ENCODE measurements at regions not wholly inside any gene's neighbourhood (a gene's known extent, or its start where the extent isn't known, plus 50 kb on each side); places are given as distances from the start of the nearest gene placed in this dataset.

GRCh38 chr2:222806526-222807137, 54.2 kb upstream of the ACSL3 start:
- intact Hi-C loops (cut with DNase I) = no loop called here
- ATAC-seq (peak in 2 of 4 donors; percentile 19 to 59), DNase-seq (no peak)
- Histone ChIP-seq H3K36me3 (no peaks in the 10 kb centered on the region), H3K9me3 (no peaks in the 10 kb centered on the region), H3K27ac (no peak overlapping the region), H3K27me3 (no peaks in the 10 kb centered on the region), H3K4me1 (no peaks in the 10 kb centered on the region), H3K4me3 (no peak overlapping the region)
- TF ChIP-seq, protein P1, sequence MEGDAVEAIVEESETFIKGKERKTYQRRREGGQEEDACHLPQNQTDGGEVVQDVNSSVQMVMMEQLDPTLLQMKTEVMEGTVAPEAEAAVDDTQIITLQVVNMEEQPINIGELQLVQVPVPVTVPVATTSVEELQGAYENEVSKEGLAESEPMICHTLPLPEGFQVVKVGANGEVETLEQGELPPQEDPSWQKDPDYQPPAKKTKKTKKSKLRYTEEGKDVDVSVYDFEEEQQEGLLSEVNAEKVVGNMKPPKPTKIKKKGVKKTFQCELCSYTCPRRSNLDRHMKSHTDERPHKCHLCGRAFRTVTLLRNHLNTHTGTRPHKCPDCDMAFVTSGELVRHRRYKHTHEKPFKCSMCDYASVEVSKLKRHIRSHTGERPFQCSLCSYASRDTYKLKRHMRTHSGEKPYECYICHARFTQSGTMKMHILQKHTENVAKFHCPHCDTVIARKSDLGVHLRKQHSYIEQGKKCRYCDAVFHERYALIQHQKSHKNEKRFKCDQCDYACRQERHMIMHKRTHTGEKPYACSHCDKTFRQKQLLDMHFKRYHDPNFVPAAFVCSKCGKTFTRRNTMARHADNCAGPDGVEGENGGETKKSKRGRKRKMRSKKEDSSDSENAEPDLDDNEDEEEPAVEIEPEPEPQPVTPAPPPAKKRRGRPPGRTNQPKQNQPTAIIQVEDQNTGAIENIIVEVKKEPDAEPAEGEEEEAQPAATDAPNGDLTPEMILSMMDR (IDR thresholded peaks at IDR 0.05) = no peak
- no peak for TF ChIP-seq POLR2A (IDR thresholded peaks at IDR 0.05)
- WGBS (ENCODE audit: insufficient coverage, low coverage, low lambda C conversion rate, missing lambda C conversion rate) = 46% methylated on average over 5 of the region's 5 CpGs

DNA sequence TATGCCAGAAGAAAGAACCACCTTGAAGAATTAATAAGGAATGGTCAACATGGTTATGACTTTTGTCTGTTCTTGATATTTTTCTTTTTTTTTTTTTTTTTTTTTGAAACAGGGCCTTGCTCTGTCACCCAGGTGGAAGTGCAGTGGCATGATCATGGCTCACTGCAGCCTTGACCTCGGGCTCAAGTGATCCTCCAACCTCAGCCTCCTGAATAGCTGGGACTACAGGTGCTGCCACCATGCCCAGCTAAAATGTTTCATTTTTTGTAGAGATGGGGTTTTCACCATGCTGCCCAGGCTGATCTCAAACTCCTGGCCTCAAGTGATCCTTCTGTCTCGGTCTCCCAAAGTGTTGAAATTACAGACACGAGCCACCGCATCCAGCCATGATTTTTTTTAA, 53.4 kb upstream of the ACSL3 start:
- Histone ChIP-seq H3K4me1 (no peaks in the 10 kb centered on the region), H3K4me3 (no peak overlapping the region), H3K9me3 (no peaks in the 10 kb centered on the region), H3K27ac (no peak overlapping the region), H3K36me3 (no peaks in the 10 kb centered on the region), H3K27me3 (no peaks in the 10 kb centered on the region)
- TF ChIP-seq, protein P1 (IDR thresholded peaks at IDR 0.05) = no peak
- TF ChIP-seq POLR2A (IDR thresholded peaks at IDR 0.05) = no peak
- intact Hi-C loops (cut with DNase I) = no loop called here
- ATAC-seq (no peak), DNase-seq (no peak)
- WGBS (ENCODE audit: insufficient coverage, low coverage, low lambda C conversion rate, missing lambda C conversion rate) = 98% methylated on average over 4 of the region's 4 CpGs

DNA sequence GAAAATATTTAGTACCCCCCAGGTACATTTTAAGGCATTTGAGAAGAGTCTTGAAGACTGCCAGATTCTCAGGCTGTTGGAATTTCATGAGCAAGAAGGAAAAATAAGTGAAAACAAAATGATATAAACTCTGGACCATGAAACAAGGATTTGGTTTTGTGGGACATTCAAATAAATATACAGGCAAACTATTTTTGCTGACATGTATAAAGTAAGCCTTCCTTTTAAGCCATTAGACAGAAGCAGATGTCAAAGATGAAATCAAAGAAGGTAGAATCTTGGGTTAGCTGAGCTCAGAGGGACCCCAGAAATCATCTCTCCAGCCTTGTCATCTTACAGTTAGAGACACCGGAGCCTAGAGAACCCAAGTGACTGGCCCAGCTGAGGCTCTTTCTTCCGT, 51.3 kb upstream of the ACSL3 start:
- ATAC-seq = no peak
- intact Hi-C loops (cut with DNase I) = no loop called here
- 80% methylated on average over 1 of the region's 2 CpGs for WGBS (ENCODE audit: insufficient coverage, low coverage, low lambda C conversion rate, missing lambda C conversion rate)
- Histone ChIP-seq H3K4me1 (no peaks in the 10 kb centered on the region), H3K4me3 (no peak overlapping the region), H3K27me3 (no peaks in the 10 kb centered on the region), H3K36me3 (no peaks in the 10 kb centered on the region), H3K9me3 (no peaks in the 10 kb centered on the region), H3K27ac (no peak overlapping the region)
- DNase-seq = no peak
- no peak for TF ChIP-seq POLR2A (IDR thresholded peaks at IDR 0.05)
- TF ChIP-seq, protein P1 (IDR thresholded peaks at IDR 0.05) = no peak

- intact Hi-C loops (cut with DNase I) = no loop called here
- no peak for ATAC-seq
- no peaks in the 10 kb centered on the region for H3K27me3 ChIP-seq
- TF ChIP-seq, protein P1 (IDR thresholded peaks at IDR 0.05) = no peak
- no peak overlapping the region for H3K4me3 ChIP-seq
- H3K9me3 ChIP-seq = no peaks in the 10 kb centered on the region
- 98% methylated on average over 5 of the region's 5 CpGs for WGBS (ENCODE audit: insufficient coverage, low coverage, low lambda C conversion rate, missing lambda C conversion rate)
- DNase-seq = no peak
- H3K4me1 ChIP-seq = no peaks in the 10 kb centered on the region
- H3K27ac ChIP-seq = no peak overlapping the region
- H3K36me3 ChIP-seq = no peaks in the 10 kb centered on the region
Observed at GRCh38 chr2:222810044-222810443, 50.8 kb upstream of the ACSL3 start.

Data from right lobe of liver (tissue), 6 donors.